ENCODE measurements at regions not wholly inside any gene's neighbourhood (a gene's known extent, or its start where the extent isn't known, plus 50 kb on each side); places are given as distances from the start of the nearest gene placed in this dataset.

- DNase-seq (ENCODE audit: low read depth): peak; percentile 79
Observed at GRCh38 chr1:221462345-221462744, 279.5 kb downstream of the DUSP10 start.

GRCh38 chr1:221468546-221468945, 273.3 kb downstream of the DUSP10 start:
- H3K4me3 ChIP-seq (ENCODE audit: low read depth, low read length): no peak overlapping the region
- DNase-seq (ENCODE audit: low read depth): no peak
- TF ChIP-seq, protein P1, sequence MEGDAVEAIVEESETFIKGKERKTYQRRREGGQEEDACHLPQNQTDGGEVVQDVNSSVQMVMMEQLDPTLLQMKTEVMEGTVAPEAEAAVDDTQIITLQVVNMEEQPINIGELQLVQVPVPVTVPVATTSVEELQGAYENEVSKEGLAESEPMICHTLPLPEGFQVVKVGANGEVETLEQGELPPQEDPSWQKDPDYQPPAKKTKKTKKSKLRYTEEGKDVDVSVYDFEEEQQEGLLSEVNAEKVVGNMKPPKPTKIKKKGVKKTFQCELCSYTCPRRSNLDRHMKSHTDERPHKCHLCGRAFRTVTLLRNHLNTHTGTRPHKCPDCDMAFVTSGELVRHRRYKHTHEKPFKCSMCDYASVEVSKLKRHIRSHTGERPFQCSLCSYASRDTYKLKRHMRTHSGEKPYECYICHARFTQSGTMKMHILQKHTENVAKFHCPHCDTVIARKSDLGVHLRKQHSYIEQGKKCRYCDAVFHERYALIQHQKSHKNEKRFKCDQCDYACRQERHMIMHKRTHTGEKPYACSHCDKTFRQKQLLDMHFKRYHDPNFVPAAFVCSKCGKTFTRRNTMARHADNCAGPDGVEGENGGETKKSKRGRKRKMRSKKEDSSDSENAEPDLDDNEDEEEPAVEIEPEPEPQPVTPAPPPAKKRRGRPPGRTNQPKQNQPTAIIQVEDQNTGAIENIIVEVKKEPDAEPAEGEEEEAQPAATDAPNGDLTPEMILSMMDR (IDR thresholded peaks at IDR 0.05; ENCODE audit: insufficient read depth, low read depth, low read length): no peak

More at GRCh38 chr1:221462345-221462744, 279.5 kb downstream of the DUSP10 start:
- no peak overlapping the region for H3K4me3 ChIP-seq (ENCODE audit: low read depth, low read length)
- TF ChIP-seq, protein P1 (IDR thresholded peaks at IDR 0.05; ENCODE audit: insufficient read depth, low read depth, low read length): no peak

GRCh38 chr1:221469476-221469875, 272.4 kb downstream of the DUSP10 start:
- DNase-seq (ENCODE audit: low read depth): no peak
- no peak overlapping the region for H3K4me3 ChIP-seq (ENCODE audit: low read depth, low read length)
- TF ChIP-seq, protein P1 (IDR thresholded peaks at IDR 0.05; ENCODE audit: insufficient read depth, low read depth, low read length): no peak

DNA sequence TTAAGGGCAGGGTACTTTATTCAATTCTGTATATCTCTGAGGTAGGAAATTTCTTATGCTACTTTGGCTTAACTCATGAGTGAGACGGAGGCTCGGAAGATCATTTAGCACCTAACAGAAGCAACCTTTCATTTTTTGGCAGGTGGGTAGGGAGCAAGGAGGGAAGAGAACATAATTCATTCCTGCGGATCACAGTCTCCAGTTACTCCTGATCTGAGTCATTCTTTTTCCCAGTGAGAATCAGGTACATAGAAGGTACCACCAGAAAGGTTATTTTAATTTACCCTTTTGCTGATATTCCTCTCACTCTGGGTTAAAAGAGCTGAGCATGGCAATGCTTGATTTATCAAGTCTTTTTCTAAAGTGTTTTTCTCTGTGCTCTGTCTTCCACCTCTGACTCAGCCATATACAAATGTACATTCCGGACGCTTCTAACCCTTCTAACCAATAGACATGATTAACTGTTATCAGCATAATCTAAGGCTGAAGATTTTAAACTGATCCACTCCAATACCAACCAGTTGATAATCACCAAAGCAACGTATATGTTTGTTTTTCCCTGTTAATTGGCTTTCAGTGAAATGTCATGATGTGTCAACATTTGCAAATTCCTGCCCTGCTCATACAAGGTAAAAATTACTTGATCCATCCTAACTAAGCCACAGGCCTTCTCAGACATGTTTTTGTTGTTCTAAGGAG, 271.7 kb downstream of the DUSP10 start:
- TF ChIP-seq, protein P1 (IDR thresholded peaks at IDR 0.05; ENCODE audit: insufficient read depth, low read depth, low read length): no peak
- no peak overlapping the region for H3K4me3 ChIP-seq (ENCODE audit: low read depth, low read length)

GRCh38 chr1:221473411-221473810, 268.5 kb downstream of the DUSP10 start:
- TF ChIP-seq, protein P1 (IDR thresholded peaks at IDR 0.05; ENCODE audit: insufficient read depth, low read depth, low read length): no peak
- DNase-seq (ENCODE audit: low read depth): no peak
- no peak overlapping the region for H3K4me3 ChIP-seq (ENCODE audit: low read depth, low read length)

More for the DNA sequence above, 271.7 kb downstream of the DUSP10 start:
- DNase-seq (ENCODE audit: low read depth): no peak

- no peak for DNase-seq (ENCODE audit: low read depth)
- TF ChIP-seq, protein P1 (IDR thresholded peaks at IDR 0.05; ENCODE audit: insufficient read depth, low read depth, low read length): no peak
- H3K4me3 ChIP-seq (ENCODE audit: low read depth, low read length): no peak overlapping the region
Observed at GRCh38 chr1:221477252-221477651, 264.6 kb downstream of the DUSP10 start.
